SK-N-SH treated with all-trans-retinoic acid at 6 μM for 48 hours (cell line): ENCODE measurements at regions not wholly inside any gene's neighbourhood (a gene's known extent, or its start where the extent isn't known, plus 50 kb on each side); places are given as distances from the start of the nearest gene placed in this dataset.

ENCODE experiments used
- ATAC-seq: fragments of 200-7000 bp; cut with Tn5 transposase; 3 replicates; pipeline ENCODE4 v1.9.1; 2020; ENCODE audit warnings: mild to moderate bottlenecking, moderate library complexity
- ARNTL ChIP-seq: fragments of 450-650 bp; formaldehyde crosslinking; IDR thresholded peaks from 2 replicates; pipeline ENCODE4 v1.5.0; 2020; ENCODE audit warnings: low read depth, mild to moderate bottlenecking, moderate library complexity, borderline replicate concordance
- BACH2 ChIP-seq: fragments of 250-450 bp; sonication (Bioruptor Pico); IDR thresholded peaks from 2 replicates; pipeline ENCODE4 v1.9.0; 2021; ENCODE audit warnings: mild to moderate bottlenecking, borderline replicate concordance
- CSDC2 ChIP-seq: fragments of 250-450 bp; sonication (Bioruptor Pico); IDR thresholded peaks from 2 replicates; pipeline ENCODE4 v1.5.0; 2020; ENCODE audit warnings: mild to moderate bottlenecking, moderate library complexity
- ESRRG ChIP-seq: fragments of 250-450 bp; sonication (Bioruptor Pico); IDR thresholded peaks from 2 replicates; pipeline ENCODE4 v1.6.1; 2021; ENCODE audit warnings: mild to moderate bottlenecking
- GLIS3 ChIP-seq: fragments of 250-450 bp; sonication (Bioruptor Pico); IDR thresholded peaks from 2 replicates; pipeline ENCODE4 v1.5.0; 2020; ENCODE audit warnings: mild to moderate bottlenecking, moderate library complexity
- ISL1 ChIP-seq: fragments of 250-450 bp; sonication (Bioruptor Pico); IDR thresholded peaks from 2 replicates; pipeline ENCODE4 v2.1.2; 2022; ENCODE audit warnings: mild to moderate bottlenecking, moderate library complexity
- OSR1 ChIP-seq: fragments of 250-450 bp; sonication (Bioruptor Pico); IDR thresholded peaks from 2 replicates; pipeline ENCODE4 v1.8.0; 2022; ENCODE audit warnings: moderate library complexity, mild to moderate bottlenecking, inconsistent platforms
- PPARA ChIP-seq: fragments of 250-450 bp; sonication (Bioruptor Pico); IDR thresholded peaks from 2 replicates; pipeline ENCODE4 v1.5.0; 2020; ENCODE audit warnings: mild to moderate bottlenecking, borderline replicate concordance
- RARB ChIP-seq: fragments of 250-450 bp; sonication (Bioruptor Pico); IDR thresholded peaks from 2 replicates; pipeline ENCODE4 v1.8.0; 2021; ENCODE audit warnings: mild to moderate bottlenecking, moderate library complexity
- TCF4 ChIP-seq: fragments of 250-450 bp; sonication (Bioruptor Pico); IDR thresholded peaks from 2 replicates; pipeline ENCODE4 v1.8.0; 2021; ENCODE audit warnings: mild to moderate bottlenecking, moderate library complexity, borderline replicate concordance
- TOX ChIP-seq: fragments of 250-450 bp; sonication (Bioruptor Pico); IDR thresholded peaks from 2 replicates; pipeline ENCODE4 v1.8.0; 2021; ENCODE audit warnings: mild to moderate bottlenecking, moderate library complexity, borderline replicate concordance
- ZFP3 ChIP-seq: fragments of 250-450 bp; sonication (Bioruptor Pico); IDR thresholded peaks from 2 replicates; pipeline ENCODE4 v1.5.0; 2020; ENCODE audit warnings: mild to moderate bottlenecking, moderate library complexity
- ZNF70 ChIP-seq: fragments of 450-650 bp; formaldehyde crosslinking; IDR thresholded peaks from 2 replicates; pipeline ENCODE4 v1.5.0; 2020; ENCODE audit warnings: mild to moderate bottlenecking, moderate library complexity
- ZNF8 ChIP-seq: fragments of 450-650 bp; formaldehyde crosslinking; IDR thresholded peaks from 2 replicates; pipeline ENCODE4 v1.5.0; 2020; ENCODE audit warnings: mild to moderate bottlenecking, moderate library complexity
- TF ChIP-seq, protein P1 (sequence below): fragments of 250-450 bp; sonication (Bioruptor Pico); IDR thresholded peaks from 2 replicates; pipeline ENCODE4 v1.5.0; 2020; ENCODE audit warnings: mild to moderate bottlenecking, moderate library complexity
- TF ChIP-seq, protein P2 (sequence below): fragments of 250-450 bp; sonication (Bioruptor Pico); IDR thresholded peaks from 2 replicates; pipeline ENCODE4 v1.8.0; 2021; ENCODE audit warnings: low read depth, mild to moderate bottlenecking, moderate library complexity, borderline replicate concordance
- TF ChIP-seq, protein P3 (sequence below): fragments of 250-450 bp; sonication (Bioruptor Pico); IDR thresholded peaks from 2 replicates; pipeline ENCODE4 v1.5.1; 2020; ENCODE audit warnings: low read depth, mild to moderate bottlenecking, moderate library complexity
- TF ChIP-seq, protein P4 (sequence below): fragments of 250-450 bp; sonication (Bioruptor Pico); IDR thresholded peaks from 2 replicates; pipeline ENCODE4 v1.5.1; 2021; ENCODE audit warnings: mild to moderate bottlenecking, moderate library complexity

DNA sequence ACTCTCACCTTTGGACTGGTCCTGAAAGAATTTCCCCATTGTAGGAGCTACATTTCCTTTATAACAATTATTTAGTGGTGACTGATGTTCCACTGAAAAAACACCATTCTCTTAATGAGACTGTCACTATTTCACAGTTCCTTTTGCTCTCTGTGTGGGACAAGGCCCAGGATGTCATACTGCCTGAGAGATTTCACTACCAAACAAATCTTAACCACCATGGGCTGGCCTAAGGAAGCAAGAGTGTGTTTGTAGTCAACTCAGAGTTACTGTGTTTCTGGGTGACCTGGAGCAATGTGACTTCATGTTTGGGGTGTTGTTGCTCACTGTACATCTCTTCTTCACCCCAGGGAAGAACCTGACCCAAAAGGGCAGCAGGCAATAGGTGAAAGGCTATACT is 50.1 kb upstream of the ZNF608 start:
- ATAC-seq: no peak
- no peak for TF ChIP-seq TOX (CRISPR knock-in tag)
- TF ChIP-seq BACH2 (CRISPR knock-in tag): no peak
- TF ChIP-seq, protein P1, sequence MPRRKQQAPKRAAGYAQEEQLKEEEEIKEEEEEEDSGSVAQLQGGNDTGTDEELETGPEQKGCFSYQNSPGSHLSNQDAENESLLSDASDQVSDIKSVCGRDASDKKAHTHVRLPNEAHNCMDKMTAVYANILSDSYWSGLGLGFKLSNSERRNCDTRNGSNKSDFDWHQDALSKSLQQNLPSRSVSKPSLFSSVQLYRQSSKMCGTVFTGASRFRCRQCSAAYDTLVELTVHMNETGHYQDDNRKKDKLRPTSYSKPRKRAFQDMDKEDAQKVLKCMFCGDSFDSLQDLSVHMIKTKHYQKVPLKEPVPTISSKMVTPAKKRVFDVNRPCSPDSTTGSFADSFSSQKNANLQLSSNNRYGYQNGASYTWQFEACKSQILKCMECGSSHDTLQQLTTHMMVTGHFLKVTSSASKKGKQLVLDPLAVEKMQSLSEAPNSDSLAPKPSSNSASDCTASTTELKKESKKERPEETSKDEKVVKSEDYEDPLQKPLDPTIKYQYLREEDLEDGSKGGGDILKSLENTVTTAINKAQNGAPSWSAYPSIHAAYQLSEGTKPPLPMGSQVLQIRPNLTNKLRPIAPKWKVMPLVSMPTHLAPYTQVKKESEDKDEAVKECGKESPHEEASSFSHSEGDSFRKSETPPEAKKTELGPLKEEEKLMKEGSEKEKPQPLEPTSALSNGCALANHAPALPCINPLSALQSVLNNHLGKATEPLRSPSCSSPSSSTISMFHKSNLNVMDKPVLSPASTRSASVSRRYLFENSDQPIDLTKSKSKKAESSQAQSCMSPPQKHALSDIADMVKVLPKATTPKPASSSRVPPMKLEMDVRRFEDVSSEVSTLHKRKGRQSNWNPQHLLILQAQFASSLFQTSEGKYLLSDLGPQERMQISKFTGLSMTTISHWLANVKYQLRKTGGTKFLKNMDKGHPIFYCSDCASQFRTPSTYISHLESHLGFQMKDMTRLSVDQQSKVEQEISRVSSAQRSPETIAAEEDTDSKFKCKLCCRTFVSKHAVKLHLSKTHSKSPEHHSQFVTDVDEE: no peak

DNA sequence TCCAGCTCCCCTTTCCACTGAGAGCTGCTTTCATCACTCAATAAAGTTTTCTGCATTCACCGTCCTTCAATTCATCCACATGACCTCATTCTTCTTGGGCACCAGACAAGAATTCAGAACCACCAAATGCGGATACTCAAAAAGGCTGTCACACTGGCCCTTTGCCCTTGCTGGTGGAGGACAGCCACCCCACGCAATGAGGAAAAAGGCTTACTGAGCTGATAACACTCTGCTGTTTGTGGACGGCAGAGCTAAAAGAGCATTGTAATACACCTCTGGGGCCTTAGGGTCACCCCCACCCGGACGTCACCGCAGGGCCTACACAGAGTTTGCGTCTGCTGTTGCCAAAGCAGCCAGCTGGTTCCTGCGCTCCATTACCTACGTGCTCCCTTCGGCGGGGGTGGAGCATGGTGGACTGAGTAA is 51.2 kb upstream of the ZNF608 start:
- TF ChIP-seq ISL1 (CRISPR knock-in tag) (no peak), TOX (CRISPR knock-in tag) (no peak), OSR1 (no peak), RARB (CRISPR knock-in tag) (no peak)
- no peak for ATAC-seq

DNA sequence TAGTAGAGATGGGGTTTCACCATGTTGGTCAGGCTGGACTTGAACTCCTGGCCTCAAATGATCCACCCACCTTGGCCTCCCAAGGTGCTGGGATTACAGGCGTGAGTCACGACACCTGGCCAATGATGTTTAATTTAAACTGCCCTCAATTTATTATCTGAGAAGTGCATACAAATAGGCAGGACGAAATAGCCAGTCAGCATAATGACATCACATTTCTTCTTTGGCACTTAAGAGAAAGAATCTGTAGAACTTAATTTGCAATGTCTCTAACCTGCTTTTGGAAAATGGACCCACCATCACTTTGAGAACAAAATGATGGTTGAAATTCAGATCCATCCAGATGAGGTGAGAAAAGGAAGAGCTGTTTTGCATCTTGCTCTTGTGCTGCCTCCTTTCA is 52.5 kb upstream of the ZNF608 start:
- no peak for ATAC-seq
- TF ChIP-seq, protein P2, sequence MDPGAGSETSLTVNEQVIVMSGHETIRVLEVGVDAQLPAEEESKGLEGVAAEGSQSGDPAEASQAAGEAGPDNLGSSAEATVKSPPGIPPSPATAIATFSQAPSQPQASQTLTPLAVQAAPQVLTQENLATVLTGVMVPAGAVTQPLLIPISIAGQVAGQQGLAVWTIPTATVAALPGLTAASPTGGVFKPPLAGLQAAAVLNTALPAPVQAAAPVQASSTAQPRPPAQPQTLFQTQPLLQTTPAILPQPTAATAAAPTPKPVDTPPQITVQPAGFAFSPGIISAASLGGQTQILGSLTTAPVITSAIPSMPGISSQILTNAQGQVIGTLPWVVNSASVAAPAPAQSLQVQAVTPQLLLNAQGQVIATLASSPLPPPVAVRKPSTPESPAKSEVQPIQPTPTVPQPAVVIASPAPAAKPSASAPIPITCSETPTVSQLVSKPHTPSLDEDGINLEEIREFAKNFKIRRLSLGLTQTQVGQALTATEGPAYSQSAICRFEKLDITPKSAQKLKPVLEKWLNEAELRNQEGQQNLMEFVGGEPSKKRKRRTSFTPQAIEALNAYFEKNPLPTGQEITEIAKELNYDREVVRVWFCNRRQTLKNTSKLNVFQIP (CRISPR knock-in tag): no peak
- TF ChIP-seq CSDC2 (CRISPR knock-in tag): no peak
- TF ChIP-seq ISL1 (CRISPR knock-in tag): no peak
- no peak for TF ChIP-seq TOX (CRISPR knock-in tag)
- TF ChIP-seq ARNTL (CRISPR knock-in tag): no peak
- TF ChIP-seq ESRRG (CRISPR knock-in tag): no peak
- TF ChIP-seq, protein P3, sequence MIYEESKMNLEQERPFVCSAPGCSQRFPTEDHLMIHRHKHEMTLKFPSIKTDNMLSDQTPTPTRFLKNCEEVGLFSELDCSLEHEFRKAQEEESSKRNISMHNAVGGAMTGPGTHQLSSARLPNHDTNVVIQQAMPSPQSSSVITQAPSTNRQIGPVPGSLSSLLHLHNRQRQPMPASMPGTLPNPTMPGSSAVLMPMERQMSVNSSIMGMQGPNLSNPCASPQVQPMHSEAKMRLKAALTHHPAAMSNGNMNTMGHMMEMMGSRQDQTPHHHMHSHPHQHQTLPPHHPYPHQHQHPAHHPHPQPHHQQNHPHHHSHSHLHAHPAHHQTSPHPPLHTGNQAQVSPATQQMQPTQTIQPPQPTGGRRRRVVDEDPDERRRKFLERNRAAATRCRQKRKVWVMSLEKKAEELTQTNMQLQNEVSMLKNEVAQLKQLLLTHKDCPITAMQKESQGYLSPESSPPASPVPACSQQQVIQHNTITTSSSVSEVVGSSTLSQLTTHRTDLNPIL: no peak
- no peak for TF ChIP-seq GLIS3 (CRISPR knock-in tag)
- no peak for TF ChIP-seq PPARA (CRISPR knock-in tag)
- TF ChIP-seq ZNF70 (CRISPR knock-in tag): no peak
- no peak for TF ChIP-seq BACH2 (CRISPR knock-in tag)

DNA sequence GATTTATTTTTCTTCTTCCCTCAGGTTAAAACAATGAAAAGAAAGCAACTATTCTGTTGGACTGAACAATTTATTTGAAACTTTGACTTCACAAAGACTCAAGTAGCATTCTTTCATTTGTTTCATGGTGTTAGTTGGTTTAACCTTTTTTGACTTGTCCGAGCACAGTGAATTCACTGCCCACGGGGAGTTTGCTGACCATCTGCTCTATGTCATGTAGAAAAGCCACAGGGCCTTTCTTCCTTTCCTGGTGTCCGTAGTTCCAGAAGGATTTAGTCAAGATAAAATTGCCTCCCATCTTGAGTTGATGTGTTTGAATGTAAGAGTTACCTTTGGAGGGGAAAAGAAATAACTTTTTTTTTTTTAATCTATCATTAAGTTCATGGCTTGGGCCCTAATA is 55.1 kb upstream of the ZNF608 start:
- TF ChIP-seq BACH2 (CRISPR knock-in tag): no peak
- no peak for TF ChIP-seq TCF4 (CRISPR knock-in tag)
- no peak for TF ChIP-seq GLIS3 (CRISPR knock-in tag)
- TF ChIP-seq, protein P3: no peak
- TF ChIP-seq RARB (CRISPR knock-in tag): no peak
- no peak for TF ChIP-seq CSDC2 (CRISPR knock-in tag)
- TF ChIP-seq PPARA (CRISPR knock-in tag): no peak
- TF ChIP-seq, protein P4, sequence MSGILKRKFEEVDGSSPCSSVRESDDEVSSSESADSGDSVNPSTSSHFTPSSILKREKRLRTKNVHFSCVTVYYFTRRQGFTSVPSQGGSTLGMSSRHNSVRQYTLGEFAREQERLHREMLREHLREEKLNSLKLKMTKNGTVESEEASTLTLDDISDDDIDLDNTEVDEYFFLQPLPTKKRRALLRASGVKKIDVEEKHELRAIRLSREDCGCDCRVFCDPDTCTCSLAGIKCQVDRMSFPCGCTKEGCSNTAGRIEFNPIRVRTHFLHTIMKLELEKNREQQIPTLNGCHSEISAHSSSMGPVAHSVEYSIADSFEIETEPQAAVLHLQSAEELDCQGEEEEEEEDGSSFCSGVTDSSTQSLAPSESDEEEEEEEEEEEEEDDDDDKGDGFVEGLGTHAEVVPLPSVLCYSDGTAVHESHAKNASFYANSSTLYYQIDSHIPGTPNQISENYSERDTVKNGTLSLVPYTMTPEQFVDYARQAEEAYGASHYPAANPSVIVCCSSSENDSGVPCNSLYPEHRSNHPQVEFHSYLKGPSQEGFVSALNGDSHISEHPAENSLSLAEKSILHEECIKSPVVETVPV (CRISPR knock-in tag): no peak
- no peak for TF ChIP-seq ZFP3 (CRISPR knock-in tag)
- no peak for TF ChIP-seq ISL1 (CRISPR knock-in tag)
- no peak for TF ChIP-seq ZNF8 (CRISPR knock-in tag)
- no peak for TF ChIP-seq ARNTL (CRISPR knock-in tag)
- TF ChIP-seq ESRRG (CRISPR knock-in tag): no peak
- ATAC-seq: no peak
